ENCODE measurements at regions not wholly inside any gene's neighbourhood (a gene's known extent, or its start where the extent isn't known, plus 50 kb on each side); places are given as distances from the start of the nearest gene placed in this dataset.
"Not testable (repeated sequence)": the region's sequence is repeated elsewhere in the genome, so short reads cannot be mapped to it uniquely, and the experiment has no call there.

DNA sequence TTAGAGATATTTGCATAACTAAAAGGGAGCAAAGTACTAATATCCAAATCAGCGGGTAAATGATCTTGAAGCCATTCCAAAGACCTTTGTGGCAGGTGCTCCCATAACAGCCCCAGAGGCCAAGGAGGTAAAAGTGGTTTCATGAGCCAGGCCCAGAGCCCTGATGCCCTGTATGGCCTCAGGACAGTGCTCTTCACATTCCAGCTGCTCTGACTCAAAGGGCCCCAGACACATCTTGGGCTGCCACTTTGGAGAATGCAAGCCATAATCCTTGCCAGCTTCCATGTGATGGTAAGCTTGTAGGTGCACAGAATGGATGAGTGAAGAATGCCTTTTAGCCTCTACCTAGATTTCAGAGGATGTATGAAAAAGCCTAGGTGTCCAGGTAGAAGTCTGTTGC is 933.4 kb downstream of the SLC16A7 start:
- no peaks in the 10 kb centered on the region for H3K36me3 ChIP-seq (ENCODE audit: control insufficient read depth in 2 of 3, insufficient read depth in 3 of 3, low read length in 3 of 3)
- H3K9me3 ChIP-seq (ENCODE audit: control insufficient read depth in 2 of 3, low read length in 3 of 3), result no peaks in the 10 kb centered on the region
- Mint-ChIP-seq H3K27me3 (no peaks in the 10 kb centered on the region), H3K4me3 (no peak overlapping the region), H3K27ac (no peak overlapping the region), H3K9me3 (peaks cover 0 to 5% (median 0%) of the 10 kb centered on the region in 11 donors), H3K4me1 (no peaks in the 10 kb centered on the region), H3K36me3 (no peaks in the 10 kb centered on the region)
- POLR2A ChIA-PET, result no interaction called here
- intact Hi-C loops (cut with micrococcal nuclease), result no loop called here
- DNase-seq, result no peak
- no peaks in the 10 kb centered on the region for H3K27me3 ChIP-seq (ENCODE audit: control insufficient read depth in 2 of 2, insufficient read depth in 2 of 2, low read length in 2 of 2)
- no peaks in the 10 kb centered on the region for H3K4me1 ChIP-seq (ENCODE audit: control insufficient read depth in 2 of 2, insufficient read depth in 2 of 2, low read length in 2 of 2)
- no peak for ATAC-seq
- CTCF ChIA-PET, result no interaction called here
- no peak overlapping the region for H3K4me3 ChIP-seq (ENCODE audit: low read length)
- no peak overlapping the region for H3K27ac ChIP-seq (ENCODE audit: low read depth, low read length)

- intact Hi-C loops (cut with micrococcal nuclease), result no loop called here
- Mint-ChIP-seq H3K4me3 (no peak overlapping the region), H3K4me1 (no peaks in the 10 kb centered on the region), H3K27me3 (no peaks in the 10 kb centered on the region), H3K36me3 (no peaks in the 10 kb centered on the region), H3K9me3 (peaks cover 0 to 5% (median 0%) of the 10 kb centered on the region in 11 donors), H3K27ac (no peak overlapping the region)
- CTCF ChIA-PET, result no interaction called here
- no peak overlapping the region for H3K4me3 ChIP-seq (ENCODE audit: low read length)
- no peak for DNase-seq
- no peaks in the 10 kb centered on the region for H3K27me3 ChIP-seq (ENCODE audit: control insufficient read depth in 2 of 2, insufficient read depth in 2 of 2, low read length in 2 of 2)
- no peaks in the 10 kb centered on the region for H3K36me3 ChIP-seq (ENCODE audit: control insufficient read depth in 2 of 3, insufficient read depth in 3 of 3, low read length in 3 of 3)
- H3K27ac ChIP-seq (ENCODE audit: low read depth, low read length), result no peak overlapping the region
- H3K9me3 ChIP-seq (ENCODE audit: control insufficient read depth in 2 of 3, low read length in 3 of 3), result no peaks in the 10 kb centered on the region
- no peak for ATAC-seq
- H3K4me1 ChIP-seq (ENCODE audit: control insufficient read depth in 2 of 2, insufficient read depth in 2 of 2, low read length in 2 of 2), result no peaks in the 10 kb centered on the region
- POLR2A ChIA-PET, result no interaction called here
These were observed 933.9 kb downstream of the SLC16A7 start for GRCh38 chr12:60529723-60530122.

GRCh38 chr12:60535363-60535762 is 939.5 kb downstream of the SLC16A7 start:
- H3K27me3 ChIP-seq (ENCODE audit: control insufficient read depth in 2 of 2, insufficient read depth in 2 of 2, low read length in 2 of 2), result no peaks in the 10 kb centered on the region
- no peaks in the 10 kb centered on the region for H3K4me1 ChIP-seq (ENCODE audit: control insufficient read depth in 2 of 2, insufficient read depth in 2 of 2, low read length in 2 of 2)
- peaks cover 0 to 3% (median 0%) of the 10 kb centered on the region in 11 donors for H3K9me3 Mint-ChIP-seq
- H3K36me3 Mint-ChIP-seq, result no peaks in the 10 kb centered on the region
- no peak overlapping the region for H3K4me3 Mint-ChIP-seq
- H3K9me3 ChIP-seq (ENCODE audit: control insufficient read depth in 2 of 3, low read length in 3 of 3), result no peaks in the 10 kb centered on the region
- H3K27ac Mint-ChIP-seq, result no peak overlapping the region
- intact Hi-C loops (cut with micrococcal nuclease), result no loop called here
- DNase-seq (no peak), ATAC-seq (no peak)
- no peak overlapping the region for H3K27ac ChIP-seq (ENCODE audit: low read depth, low read length)
- ChIA-PET CTCF (no interaction called here), POLR2A (no interaction called here)
- H3K4me3 ChIP-seq (ENCODE audit: low read length), result no peak overlapping the region
- H3K36me3 ChIP-seq (ENCODE audit: control insufficient read depth in 2 of 3, insufficient read depth in 3 of 3, low read length in 3 of 3), result no peaks in the 10 kb centered on the region
- no peaks in the 10 kb centered on the region for H3K27me3 Mint-ChIP-seq
- H3K4me1 Mint-ChIP-seq, result no peaks in the 10 kb centered on the region

GRCh38 chr12:60539592-60539991 is 943.8 kb downstream of the SLC16A7 start:
- CTCF ChIA-PET, result no interaction called here
- Histone ChIP-seq H3K4me1 (ENCODE audit: control insufficient read depth in 2 of 2, insufficient read depth in 2 of 2, low read length in 2 of 2) (no peaks in the 10 kb centered on the region), H3K36me3 (ENCODE audit: control insufficient read depth in 2 of 3, insufficient read depth in 3 of 3, low read length in 3 of 3) (no peaks in the 10 kb centered on the region), H3K9me3 (ENCODE audit: control insufficient read depth in 2 of 3, low read length in 3 of 3) (no peaks in the 10 kb centered on the region), H3K27ac (ENCODE audit: low read depth, low read length) (no peak overlapping the region), H3K27me3 (ENCODE audit: control insufficient read depth in 2 of 2, insufficient read depth in 2 of 2, low read length in 2 of 2) (no peaks in the 10 kb centered on the region), H3K4me3 (ENCODE audit: low read length) (no peak overlapping the region)
- ATAC-seq, result no peak
- Mint-ChIP-seq H3K4me3 (no peak overlapping the region), H3K4me1 (no peaks in the 10 kb centered on the region), H3K27ac (no peak overlapping the region), H3K27me3 (no peaks in the 10 kb centered on the region), H3K36me3 (no peaks in the 10 kb centered on the region), H3K9me3 (peaks cover 0 to 7% (median 0%) of the 10 kb centered on the region in 11 donors)
- POLR2A ChIA-PET, result no interaction called here
- no peak for DNase-seq
- intact Hi-C loops (cut with micrococcal nuclease), result no loop called here

GRCh38 chr12:60568914-60569313 is 973.1 kb downstream of the SLC16A7 start:
- no peaks in the 10 kb centered on the region for H3K27me3 ChIP-seq (ENCODE audit: control insufficient read depth in 2 of 2, insufficient read depth in 2 of 2, low read length in 2 of 2)
- ChIA-PET CTCF (no interaction called here), POLR2A (no interaction called here)
- Mint-ChIP-seq H3K9me3 (peaks cover 0 to 20% (median 1%) of the 10 kb centered on the region in 11 donors), H3K4me3 (no peak overlapping the region), H3K27ac (peak overlapping the region in 1 of 9 donors; percentile 0), H3K4me1 (no peaks in the 10 kb centered on the region), H3K27me3 (no peaks in the 10 kb centered on the region), H3K36me3 (no peaks in the 10 kb centered on the region)
- DNase-seq, result no peak
- no peak overlapping the region for H3K4me3 ChIP-seq (ENCODE audit: low read length)
- H3K36me3 ChIP-seq (ENCODE audit: control insufficient read depth in 2 of 3, insufficient read depth in 3 of 3, low read length in 3 of 3), result no peaks in the 10 kb centered on the region
- no peaks in the 10 kb centered on the region for H3K4me1 ChIP-seq (ENCODE audit: control insufficient read depth in 2 of 2, insufficient read depth in 2 of 2, low read length in 2 of 2)
- no peak overlapping the region for H3K27ac ChIP-seq (ENCODE audit: low read depth, low read length)
- ATAC-seq, result no peak
- H3K9me3 ChIP-seq (ENCODE audit: control insufficient read depth in 2 of 3, low read length in 3 of 3), result peaks cover 0 to 9% (median 0%) of the 10 kb centered on the region in 3 experiments
- intact Hi-C loops (cut with micrococcal nuclease), result no loop called here

GRCh38 chr12:60577607-60578006 is 981.8 kb downstream of the SLC16A7 start:
- ATAC-seq (no peak), DNase-seq (no peak)
- POLR2A ChIA-PET, result no interaction called here
- Mint-ChIP-seq H3K9me3 (peaks cover 0 to 3% (median 0%) of the 10 kb centered on the region in 11 donors), H3K4me3 (no peak overlapping the region), H3K27me3 (no peaks in the 10 kb centered on the region), H3K36me3 (no peaks in the 10 kb centered on the region), H3K4me1 (no peaks in the 10 kb centered on the region), H3K27ac (no peak overlapping the region)
- Histone ChIP-seq H3K36me3 (ENCODE audit: control insufficient read depth in 2 of 3, insufficient read depth in 3 of 3, low read length in 3 of 3) (no peaks in the 10 kb centered on the region), H3K27me3 (ENCODE audit: control insufficient read depth in 2 of 2, insufficient read depth in 2 of 2, low read length in 2 of 2) (no peaks in the 10 kb centered on the region), H3K9me3 (ENCODE audit: control insufficient read depth in 2 of 3, low read length in 3 of 3) (no peaks in the 10 kb centered on the region), H3K4me3 (ENCODE audit: low read length) (no peak overlapping the region), H3K4me1 (ENCODE audit: control insufficient read depth in 2 of 2, insufficient read depth in 2 of 2, low read length in 2 of 2) (no peaks in the 10 kb centered on the region), H3K27ac (ENCODE audit: low read depth, low read length) (no peak overlapping the region)
- CTCF ChIA-PET, result no interaction called here
- intact Hi-C loops (cut with micrococcal nuclease), result no loop called here

DNA sequence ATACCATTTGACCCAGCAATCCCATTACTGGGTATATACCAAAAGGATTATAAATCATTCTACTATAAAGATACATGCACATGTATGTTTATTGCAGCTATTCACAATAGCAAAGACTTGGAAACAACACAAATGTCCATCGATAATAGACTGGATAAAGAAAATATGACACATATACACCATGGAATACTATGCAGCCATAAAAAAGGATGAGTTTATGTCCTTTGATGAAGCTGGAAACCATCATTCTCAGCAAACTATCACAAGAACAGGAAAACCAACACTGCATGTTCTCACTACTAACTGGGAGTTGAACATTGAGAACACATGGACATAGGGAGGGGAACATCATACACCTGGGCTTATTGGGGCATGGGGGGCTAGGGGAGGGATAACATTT is 991.8 kb downstream of the SLC16A7 start:
- H3K27me3 ChIP-seq (ENCODE audit: control insufficient read depth in 2 of 2, insufficient read depth in 2 of 2, low read length in 2 of 2); H3K27ac Mint-ChIP-seq; H3K36me3 Mint-ChIP-seq; H3K4me1 ChIP-seq (ENCODE audit: control insufficient read depth in 2 of 2, insufficient read depth in 2 of 2, low read length in 2 of 2); H3K4me3 Mint-ChIP-seq; POLR2A ChIA-PET; H3K27ac ChIP-seq (ENCODE audit: low read depth, low read length); H3K27me3 Mint-ChIP-seq; H3K9me3 ChIP-seq (ENCODE audit: control insufficient read depth in 2 of 3, low read length in 3 of 3); H3K4me1 Mint-ChIP-seq; H3K36me3 ChIP-seq (ENCODE audit: control insufficient read depth in 2 of 3, insufficient read depth in 3 of 3, low read length in 3 of 3); ATAC-seq; CTCF ChIA-PET; intact Hi-C loops (cut with micrococcal nuclease); H3K4me3 ChIP-seq (ENCODE audit: low read length); DNase-seq: not testable (repeated sequence)
- peaks cover 0 to 16% (median 8%) of the 10 kb centered on the region in 11 donors for H3K9me3 Mint-ChIP-seq

All from naive thymus-derived CD4-positive, alpha-beta T cell (primary cell).